Keratinocyte (primary cell): ENCODE measurements at regions not wholly inside any gene's neighbourhood (a gene's known extent, or its start where the extent isn't known, plus 50 kb on each side); places are given as distances from the start of the nearest gene placed in this dataset.

Experiments
- DNase-seq: peaks from one replicate; pipeline ENCODE4 v3.0.0-alpha.2; 2011; ENCODE audit warnings: low read depth, missing footprints, low spot score
- FAIRE-seq: peaks from 2 replicates; lab custom pipeline; 2011; peaks lifted over from hg19 to GRCh38; lab: Jason Lieb, UNC
- H2AFZ ChIP-seq: 2 replicates; pipeline ENCODE4 v1.6.0; 2012; ENCODE audit warnings: low read length, control low read depth, inconsistent platforms; ENCODE audit not compliant: control insufficient read depth
- H3K27ac ChIP-seq: 2 replicates; pipeline ENCODE4 v1.5.1; 2011; ENCODE audit warnings: low read length; ENCODE audit not compliant: control insufficient read depth, insufficient read depth
- H3K27me3 ChIP-seq: 3 replicates; pipeline ENCODE4 v1.6.0; 2011; ENCODE audit warnings: low read length; ENCODE audit not compliant: control insufficient read depth, insufficient read depth; ENCODE audit errors: extremely low read depth
- H3K36me3 ChIP-seq, 2 experiments: 2 replicates in 1 of 2; 3 replicates in 1 of 2; pipeline ENCODE4 v1.5.1; 2011; ENCODE audit warnings: low read length in 2 of 2, mild to moderate bottlenecking in 1 of 2; ENCODE audit not compliant: control insufficient read depth in 2 of 2, insufficient read depth in 2 of 2; ENCODE audit errors: extremely low read depth in 1 of 2
- H3K4me1 ChIP-seq: 3 replicates; pipeline ENCODE4 v1.5.1; 2011; ENCODE audit warnings: low read length; ENCODE audit not compliant: control insufficient read depth, insufficient read depth; ENCODE audit errors: extremely low read depth
- H3K4me2 ChIP-seq: 3 replicates; pipeline ENCODE4 v1.6.0; 2011; ENCODE audit warnings: low read depth, low read length; ENCODE audit not compliant: control insufficient read depth, insufficient read depth; ENCODE audit errors: extremely low read depth
- H3K4me3 ChIP-seq, 3 experiments: fragments of 200-600 bp in 1 of 3; sonication (generic) in 1 of 3; 2 replicates in 2 of 3; 3 replicates in 1 of 3; pipeline ENCODE4 v1.5.1; 2011 to 2016; ENCODE audit warnings: low read length in 3 of 3, mild to moderate bottlenecking in 3 of 3, control low read depth in 2 of 3, inconsistent platforms in 1 of 3, low read depth in 1 of 3, mixed read lengths in 1 of 3, mixed run types in 1 of 3, moderate library complexity in 1 of 3; ENCODE audit not compliant: control insufficient read depth in 2 of 3, insufficient read depth in 2 of 3; ENCODE audit errors: extremely low read depth in 1 of 3
- H3K79me2 ChIP-seq: 2 replicates; pipeline ENCODE4 v1.6.0; 2012; ENCODE audit warnings: low read length; ENCODE audit not compliant: control insufficient read depth, insufficient read depth
- H3K9ac ChIP-seq: 3 replicates; pipeline ENCODE4 v1.6.0; 2011; ENCODE audit warnings: low read length; ENCODE audit not compliant: control insufficient read depth, insufficient read depth; ENCODE audit errors: extremely low read depth
- H3K9me1 ChIP-seq: 3 replicates; pipeline ENCODE4 v1.6.0; 2011; ENCODE audit warnings: low read length; ENCODE audit not compliant: control insufficient read depth, insufficient read depth; ENCODE audit errors: extremely low read depth
- H3K9me3 ChIP-seq: 2 replicates; pipeline ENCODE4 v1.5.1; 2012; ENCODE audit warnings: low read depth, low read length; ENCODE audit not compliant: control insufficient read depth
- H4K20me1 ChIP-seq: 3 replicates; pipeline ENCODE4 v1.6.0; 2011; ENCODE audit warnings: low read length; ENCODE audit not compliant: control insufficient read depth, insufficient read depth; ENCODE audit errors: extremely low read depth
- EZH2 ChIP-seq: IDR thresholded peaks from one replicate; pipeline ENCODE4 v1.6.1; 2012; ENCODE audit warnings: inconsistent platforms, mild to moderate bottlenecking, low read length, moderate library complexity
- dilution Hi-C: fragments of 300-500 bp; cut with MboI; formaldehyde crosslinking; loops from one replicate; pipeline ENCODE4 v1.7.0; 2020; ENCODE audit warnings: low sequenced_read_pairs; ENCODE audit not compliant: extremely low pct_ligation_motif_present
- TF ChIP-seq, protein P1 (sequence below), 3 experiments: IDR thresholded peaks in 1 of 3; conservative IDR thresholded peaks in 1 of 3; optimal IDR thresholded peaks in 1 of 3; 2 replicates in 2 of 3; 3 replicates in 1 of 3; pipeline versions ENCODE3 to v1.5.1; 2011; ENCODE audit warnings: low read length in 3 of 3, mild to moderate bottlenecking in 3 of 3, moderate library complexity in 2 of 3, control low read depth in 1 of 3, inconsistent platforms in 1 of 3; ENCODE audit not compliant: insufficient read depth in 2 of 3; ENCODE audit errors: extremely low read depth in 1 of 3

DNA sequence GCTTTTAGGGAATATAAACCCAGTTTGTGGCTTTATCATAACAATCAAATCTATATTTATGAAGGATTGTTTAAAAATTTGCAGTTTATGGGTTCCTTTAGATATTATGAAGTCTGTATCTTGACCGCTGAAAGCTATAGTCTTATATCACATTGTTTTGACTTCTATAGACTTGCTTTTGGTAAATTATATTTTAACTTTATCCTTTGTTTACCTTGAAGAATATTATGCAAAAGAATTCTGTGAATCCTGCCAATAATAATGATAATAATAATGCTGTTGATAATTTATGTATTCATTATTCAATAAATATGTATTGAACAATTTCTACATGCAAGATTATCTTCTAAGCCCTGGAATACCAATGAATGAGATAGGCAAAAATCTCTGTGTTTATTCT is 101.9 kb upstream of the MTPN start:
- DNase-seq (no peak), FAIRE-seq (no peak)
- H3K79me2 ChIP-seq, result no peaks in the 10 kb centered on the region
- no peak overlapping the region for H2AFZ ChIP-seq
- H3K9me3 ChIP-seq, result no peaks in the 10 kb centered on the region
- TF ChIP-seq EZH2, result no peak
- TF ChIP-seq, protein P1, sequence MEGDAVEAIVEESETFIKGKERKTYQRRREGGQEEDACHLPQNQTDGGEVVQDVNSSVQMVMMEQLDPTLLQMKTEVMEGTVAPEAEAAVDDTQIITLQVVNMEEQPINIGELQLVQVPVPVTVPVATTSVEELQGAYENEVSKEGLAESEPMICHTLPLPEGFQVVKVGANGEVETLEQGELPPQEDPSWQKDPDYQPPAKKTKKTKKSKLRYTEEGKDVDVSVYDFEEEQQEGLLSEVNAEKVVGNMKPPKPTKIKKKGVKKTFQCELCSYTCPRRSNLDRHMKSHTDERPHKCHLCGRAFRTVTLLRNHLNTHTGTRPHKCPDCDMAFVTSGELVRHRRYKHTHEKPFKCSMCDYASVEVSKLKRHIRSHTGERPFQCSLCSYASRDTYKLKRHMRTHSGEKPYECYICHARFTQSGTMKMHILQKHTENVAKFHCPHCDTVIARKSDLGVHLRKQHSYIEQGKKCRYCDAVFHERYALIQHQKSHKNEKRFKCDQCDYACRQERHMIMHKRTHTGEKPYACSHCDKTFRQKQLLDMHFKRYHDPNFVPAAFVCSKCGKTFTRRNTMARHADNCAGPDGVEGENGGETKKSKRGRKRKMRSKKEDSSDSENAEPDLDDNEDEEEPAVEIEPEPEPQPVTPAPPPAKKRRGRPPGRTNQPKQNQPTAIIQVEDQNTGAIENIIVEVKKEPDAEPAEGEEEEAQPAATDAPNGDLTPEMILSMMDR (optimal IDR thresholded peaks at IDR 0.05 in 1 of 3, IDR thresholded peaks at IDR 0.05 in 1 of 3, conservative IDR thresholded peaks at IDR 0.05 in 1 of 3; ENCODE audit: extremely low read depth in 1 of 3, insufficient read depth in 2 of 3, low read length in 3 of 3), result no peak
- no peaks in the 10 kb centered on the region for H3K27me3 ChIP-seq
- no peaks in the 10 kb centered on the region for H3K4me1 ChIP-seq
- H3K36me3 ChIP-seq, result no peaks in the 10 kb centered on the region
- no peaks in the 10 kb centered on the region for H3K9me1 ChIP-seq
- H3K4me3 ChIP-seq, result no peak overlapping the region
- H3K4me2 ChIP-seq, result no peak overlapping the region
- H3K27ac ChIP-seq, result no peak overlapping the region
- H3K9ac ChIP-seq, result no peak overlapping the region
- H4K20me1 ChIP-seq, result no peaks in the 10 kb centered on the region
- dilution Hi-C loops, result no loop called here

DNA sequence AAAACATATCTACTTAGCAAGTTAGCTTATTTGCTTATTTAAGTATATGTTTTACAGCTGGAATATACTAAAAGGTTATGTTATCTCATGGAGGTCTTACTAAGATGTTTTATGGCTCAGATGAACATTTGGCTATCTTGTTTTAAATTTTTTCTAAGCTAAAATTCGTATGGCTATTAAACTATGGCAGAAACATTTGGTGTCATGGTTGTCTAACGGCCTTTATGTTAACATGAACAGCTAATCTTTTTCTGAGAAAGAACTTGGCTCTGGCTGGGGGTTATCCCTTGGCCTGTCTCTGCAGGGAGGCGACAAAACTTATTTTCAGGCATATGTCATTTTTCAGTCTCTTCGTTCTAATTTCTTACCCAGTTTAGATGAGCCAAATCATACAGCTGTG is 101.5 kb upstream of the MTPN start:
- H3K27ac ChIP-seq, result no peak overlapping the region
- H4K20me1 ChIP-seq, result no peaks in the 10 kb centered on the region
- FAIRE-seq (no peak), DNase-seq (no peak)
- no peaks in the 10 kb centered on the region for H3K9me1 ChIP-seq
- dilution Hi-C loops, result no loop called here
- TF ChIP-seq, protein P1 (optimal IDR thresholded peaks at IDR 0.05 in 1 of 3, IDR thresholded peaks at IDR 0.05 in 1 of 3, conservative IDR thresholded peaks at IDR 0.05 in 1 of 3; ENCODE audit: extremely low read depth in 1 of 3, insufficient read depth in 2 of 3, low read length in 3 of 3), result no peak
- TF ChIP-seq EZH2, result no peak
- no peak overlapping the region for H2AFZ ChIP-seq
- no peak overlapping the region for H3K4me3 ChIP-seq
- H3K79me2 ChIP-seq, result no peaks in the 10 kb centered on the region
- H3K9me3 ChIP-seq, result no peaks in the 10 kb centered on the region
- no peak overlapping the region for H3K4me2 ChIP-seq
- no peaks in the 10 kb centered on the region for H3K36me3 ChIP-seq
- H3K27me3 ChIP-seq, result no peaks in the 10 kb centered on the region
- no peak overlapping the region for H3K9ac ChIP-seq
- no peaks in the 10 kb centered on the region for H3K4me1 ChIP-seq
